Gastrocnemius medialis (tissue), 4 donors: ENCODE measurements at regions not wholly inside any gene's neighbourhood (a gene's known extent, or its start where the extent isn't known, plus 50 kb on each side); places are given as distances from the start of the nearest gene placed in this dataset.

ENCODE experiments used
- ATAC-seq, 2 donors: fragments of 150-250 bp; one replicate each; pipeline ENCODE4 v1.9.1; 2016
- DNase-seq, 2 donors: peaks; one replicate each; pipeline ENCODE4 v3.0.0-alpha.2; 2019
- H3K27ac ChIP-seq, 4 donors: fragments of 200-600 bp; sonication (generic); 1 replicate in 1 of 4; 2 replicates in 3 of 4; pipeline ENCODE4 v1.5.1; 2016 to 2018; ENCODE audit warnings: mild to moderate bottlenecking in 2 of 4, moderate library complexity in 1 of 4
- H3K27me3 ChIP-seq, 3 donors: fragments of 200-600 bp; sonication (generic) in 2 of 3; 1 replicate in 1 of 3; 2 replicates in 2 of 3; pipeline versions ENCODE4 v1.5.1 to v1.6.0; 2016 to 2019; ENCODE audit warnings: mild to moderate bottlenecking in 1 of 3, moderate library complexity in 1 of 3
- H3K36me3 ChIP-seq, 2 donors: fragments of 200-600 bp; sonication (generic) in 1 of 2; one replicate each; pipeline ENCODE4 v1.5.1; 2017 to 2018
- H3K4me1 ChIP-seq, 2 donors: fragments of 200-600 bp; sonication (generic) in 1 of 2; one replicate each; pipeline ENCODE4 v1.5.1; 2016 to 2017; ENCODE audit warnings: mild to moderate bottlenecking in 2 of 2
- H3K4me3 ChIP-seq, 4 donors: fragments of 200-600 bp; sonication (generic) in 3 of 4; 1 replicate in 1 of 4; 2 replicates in 3 of 4; pipeline ENCODE4 v1.5.1; 2016 to 2019; ENCODE audit warnings: mild to moderate bottlenecking in 2 of 4
- H3K9me3 ChIP-seq, 3 donors: fragments of 200-600 bp; sonication (generic) in 2 of 3; 1 replicate in 1 of 3; 2 replicates in 2 of 3; pipeline ENCODE4 v1.5.1; 2016 to 2019
- CTCF ChIP-seq, 5 experiments: fragments of 450-650 bp in 3 of 5; fragments of 200-600 bp in 2 of 5; sonication (generic) in 2 of 5; IDR thresholded peaks in 4 of 5; conservative IDR thresholded peaks in 1 of 5; 1 replicate in 4 of 5; 2 replicates in 1 of 5; pipeline ENCODE4 v1.5.1; 2016 to 2019; ENCODE audit warnings: antibody characterized with exemption in 5 of 5, mild to moderate bottlenecking in 3 of 5, moderate library complexity in 3 of 5
- POLR2A ChIP-seq, 2 donors: fragments of 450-650 bp; IDR thresholded peaks; one replicate each; pipeline ENCODE4 v1.6.1; 2017; ENCODE audit warnings: antibody characterized with exemption in 2 of 2, mild to moderate bottlenecking in 2 of 2, moderate library complexity in 2 of 2
- in situ Hi-C, 4 donors: fragments of 200-750 bp; cut with MboI; loops; one replicate each; pipeline versions ENCODE4 v1.15.0 to v1.8.0; 2017; ENCODE audit warnings: low sequenced_read_pairs in 4 of 4
- intact Hi-C: fragments of 100-400 bp; cut with DNase I; formaldehyde crosslinking; loops from one replicate; pipeline ENCODE4 v1.15.1; 2023; ENCODE audit warnings: low total_unique reads

GRCh38 chr20:51199920-51200319 lies 177.0 kb upstream of the KCNG1 start:
- ATAC-seq: no peak
- no peak for TF ChIP-seq POLR2A (IDR thresholded peaks at IDR 0.05)
- no peak for TF ChIP-seq CTCF (IDR thresholded peaks at IDR 0.05 in 4 of 5, conservative IDR thresholded peaks at IDR 0.05 in 1 of 5)
- Histone ChIP-seq H3K27me3 (peaks cover 0 to 10% (median 5%) of the 10 kb centered on the region in 3 donors), H3K4me3 (no peak overlapping the region), H3K9me3 (no peaks in the 10 kb centered on the region), H3K36me3 (no peaks in the 10 kb centered on the region), H3K27ac (no peak overlapping the region), H3K4me1 (no peaks in the 10 kb centered on the region)
- DNase-seq: no peak
- intact Hi-C loops (no loop called here), in situ Hi-C loops (no loop called here)

GRCh38 chr20:51198876-51199523 lies 176.1 kb upstream of the KCNG1 start:
- in situ Hi-C loops (no loop called here), intact Hi-C loops (no loop called here)
- no peaks in the 10 kb centered on the region for H3K4me1 ChIP-seq
- ATAC-seq (no peak), DNase-seq (no peak)
- no peak for TF ChIP-seq POLR2A (IDR thresholded peaks at IDR 0.05)
- no peak for TF ChIP-seq CTCF (IDR thresholded peaks at IDR 0.05 in 4 of 5, conservative IDR thresholded peaks at IDR 0.05 in 1 of 5)
- no peaks in the 10 kb centered on the region for H3K36me3 ChIP-seq
- no peaks in the 10 kb centered on the region for H3K9me3 ChIP-seq
- H3K27ac ChIP-seq: no peak overlapping the region
- peaks cover 0 to 10% (median 5%) of the 10 kb centered on the region in 3 donors for H3K27me3 ChIP-seq
- H3K4me3 ChIP-seq: no peak overlapping the region

- Histone ChIP-seq H3K4me1 (no peaks in the 10 kb centered on the region), H3K4me3 (no peak overlapping the region), H3K27ac (no peak overlapping the region), H3K36me3 (no peaks in the 10 kb centered on the region), H3K27me3 (peaks cover 0 to 10% (median 5%) of the 10 kb centered on the region in 3 donors), H3K9me3 (no peaks in the 10 kb centered on the region)
- TF ChIP-seq CTCF (IDR thresholded peaks at IDR 0.05 in 4 of 5, conservative IDR thresholded peaks at IDR 0.05 in 1 of 5) (no peak), POLR2A (IDR thresholded peaks at IDR 0.05) (no peak)
- intact Hi-C loops (no loop called here), in situ Hi-C loops (no loop called here)
- ATAC-seq (no peak), DNase-seq (no peak)
Measured at GRCh38 chr20:51198238-51198637, 175.3 kb upstream of the KCNG1 start.

- Histone ChIP-seq H3K36me3 (no peaks in the 10 kb centered on the region), H3K4me1 (no peaks in the 10 kb centered on the region), H3K27me3 (peaks cover 0 to 10% (median 5%) of the 10 kb centered on the region in 3 donors), H3K4me3 (no peak overlapping the region), H3K9me3 (no peaks in the 10 kb centered on the region), H3K27ac (no peak overlapping the region)
- no peak for TF ChIP-seq CTCF (IDR thresholded peaks at IDR 0.05 in 4 of 5, conservative IDR thresholded peaks at IDR 0.05 in 1 of 5)
- TF ChIP-seq POLR2A (IDR thresholded peaks at IDR 0.05): no peak
- intact Hi-C loops (no loop called here), in situ Hi-C loops (no loop called here)
- no peak for DNase-seq
- ATAC-seq: no peak
Measured at GRCh38 chr20:51196991-51197651, 174.2 kb upstream of the KCNG1 start.
